HCT116 (cell line): ENCODE measurements at regions not wholly inside any gene's neighbourhood (a gene's known extent, or its start where the extent isn't known, plus 50 kb on each side); places are given as distances from the start of the nearest gene placed in this dataset.

Source experiments
- ATAC-seq: fragments of 200-7000 bp; cut with Tn5 transposase; 2 replicates; pipeline ENCODE4 v1.9.1; 2020; ENCODE audit warnings: mild to moderate bottlenecking, moderate library complexity
- BruUV-seq: library from RNA; stranded (reverse); fragments of 400-500 nt; replicated peaks from 2 replicates; lab custom pipeline; 2021; lab: Mats Ljungman, UMichigan
- CTCF ChIA-PET: fragments of 300-600 bp; sonication (Branson Sonifier 250); formaldehyde crosslinking; loops from one replicate; lab custom pipeline; 2021; ENCODE audit warnings: antibody characterized with exemption; lab: Charles Lee
- POLR2A ChIA-PET: fragments of 300-600, 350-600 bp; sonication (Branson Sonifier 250); formaldehyde crosslinking; loops from one replicate; lab custom pipeline; 2021; ENCODE audit warnings: antibody characterized with exemption; lab: Charles Lee
- RAD21 ChIA-PET, 2 experiments: fragments of 300-600 bp; sonication (Branson Sonifier 250); formaldehyde crosslinking; loops; one replicate each; lab custom pipeline; 2023; ENCODE audit warnings: low total read pairs in 2 of 2; ENCODE audit not compliant: uncharacterized antibody in 2 of 2, unreplicated experiment in 2 of 2, low non-redundant PET in 1 of 2; lab: Charles Lee
- DNase-seq: peaks from one replicate; pipeline ENCODE4 v3.0.0-alpha.2; 2010; ENCODE audit warnings: low read depth, low spot score
- H2AFZ ChIP-seq: fragments of 200-600 bp; shearing (Covaris generic), sonication (generic); 2 replicates; pipeline ENCODE4 v1.6.1; 2017; ENCODE audit warnings: low read depth, mixed run types, mixed read lengths, antibody characterized with exemption, low read length; ENCODE audit not compliant: poor library complexity, severe bottlenecking
- H3K27ac ChIP-seq: 2 replicates; pipeline ENCODE4 v1.5.1; 2012; ENCODE audit warnings: low read depth, low read length
- H3K27me3 ChIP-seq: fragments of 200-600 bp; sonication (generic); 2 replicates; pipeline ENCODE4 v1.6.1; 2016; ENCODE audit warnings: mixed run types, low read length, mixed read lengths; ENCODE audit not compliant: insufficient read depth
- H3K36me3 ChIP-seq, 2 experiments: fragments of 200-500 bp in 1 of 2; fragments of 200-600 bp in 1 of 2; sonication (Bioruptor generic) in 1 of 2; sonication (generic) in 1 of 2; 2 replicates each; pipeline versions ENCODE4 v1.5.1 to v1.6.1; 2014 to 2016; ENCODE audit warnings: low read length in 2 of 2, inconsistent platforms in 1 of 2, mixed read lengths in 1 of 2, mixed run types in 1 of 2; ENCODE audit not compliant: insufficient read depth in 2 of 2, control insufficient read depth in 1 of 2
- H3K4me1 ChIP-seq, 2 experiments: fragments of 200-600 bp in 1 of 2; sonication (generic) in 1 of 2; 2 replicates each; pipeline versions ENCODE4 v1.5.1 to v1.6.1; 2012 to 2017; ENCODE audit warnings: low read length in 2 of 2, inconsistent platforms in 1 of 2, mild to moderate bottlenecking in 1 of 2, mixed read lengths in 1 of 2, mixed run types in 1 of 2, moderate library complexity in 1 of 2; ENCODE audit not compliant: insufficient read depth in 2 of 2, control insufficient read depth in 1 of 2
- H3K4me2 ChIP-seq: fragments of 200-600 bp; sonication (generic); 2 replicates; pipeline ENCODE4 v1.6.1; 2017; ENCODE audit warnings: mixed run types, low read length, mixed read lengths
- H3K4me3 ChIP-seq, 2 experiments: fragments of 200-600 bp in 1 of 2; sonication (generic) in 1 of 2; replicated peaks in 1 of 2; 2 replicates each; pipeline ENCODE4 v1.5.1; 2011 to 2016; ENCODE audit warnings: low read length in 2 of 2, control low read depth in 1 of 2, low read depth in 1 of 2, mild to moderate bottlenecking in 1 of 2, mixed read lengths in 1 of 2, mixed run types in 1 of 2
- H3K79me2 ChIP-seq: fragments of 200-600 bp; sonication (generic); 2 replicates; pipeline ENCODE4 v1.6.1; 2017; ENCODE audit warnings: mild to moderate bottlenecking, mixed run types, low read length, moderate library complexity, mixed read lengths; ENCODE audit not compliant: insufficient read depth
- H3K9ac ChIP-seq: fragments of 200-600 bp; sonication (generic); 2 replicates; pipeline ENCODE4 v1.6.1; 2016; ENCODE audit warnings: low read length, mixed read lengths
- H3K9me2 ChIP-seq: fragments of 200-600 bp; sonication (generic), shearing (Covaris generic); 2 replicates; pipeline ENCODE4 v1.6.1; 2017; ENCODE audit warnings: mixed run types, mild to moderate bottlenecking, moderate library complexity; ENCODE audit not compliant: insufficient read depth
- H3K9me3 ChIP-seq, 2 experiments: fragments of 200-500 bp in 1 of 2; fragments of 200-600 bp in 1 of 2; sonication (Bioruptor generic) in 1 of 2; sonication (generic) in 1 of 2; 2 replicates each; pipeline ENCODE4 v1.6.1; 2014 to 2017; ENCODE audit warnings: low read length in 2 of 2, mixed read lengths in 2 of 2, inconsistent platforms in 1 of 2, low read depth in 1 of 2, mild to moderate bottlenecking in 1 of 2, mixed run types in 1 of 2, moderate library complexity in 1 of 2; ENCODE audit not compliant: control insufficient read depth in 1 of 2, insufficient read depth in 1 of 2
- H4K20me1 ChIP-seq: fragments of 200-600 bp; sonication (generic), shearing (Covaris generic); 2 replicates; pipeline ENCODE4 v1.6.1; 2017; ENCODE audit warnings: mixed run types, mild to moderate bottlenecking, moderate library complexity; ENCODE audit not compliant: insufficient read depth
- ATF3 ChIP-seq: IDR thresholded peaks from 2 replicates; pipeline ENCODE4 v1.6.1; 2012
- CBX3 ChIP-seq: IDR thresholded peaks from 2 replicates; pipeline ENCODE4 v1.6.1; 2012; ENCODE audit warnings: low read depth
- CEBPB ChIP-seq: IDR thresholded peaks from 2 replicates; pipeline ENCODE4 v1.6.1; 2012; ENCODE audit warnings: low read depth
- EZH2 ChIP-seq: fragments of 200-600 bp; sonication (generic); IDR thresholded peaks from 2 replicates; pipeline ENCODE4 v1.6.1; 2017; ENCODE audit warnings: antibody characterized with exemption, mixed run types
- FOSL1 ChIP-seq: IDR thresholded peaks from 2 replicates; pipeline ENCODE4 v1.6.1; 2012; ENCODE audit warnings: low read depth
- JUND ChIP-seq: IDR thresholded peaks from 2 replicates; pipeline ENCODE4 v1.6.1; 2012
- MAX ChIP-seq: IDR thresholded peaks from 2 replicates; pipeline ENCODE4 v1.6.1; 2012
- RAD21 ChIP-seq: IDR thresholded peaks from 2 replicates; pipeline ENCODE4 v1.6.1; 2012; ENCODE audit warnings: low read depth, mild to moderate bottlenecking
- SIN3A ChIP-seq: IDR thresholded peaks from 2 replicates; pipeline ENCODE4 v1.6.1; 2012; ENCODE audit warnings: low read depth
- TCF7L2 ChIP-seq: IDR thresholded peaks from 2 replicates; pipeline ENCODE4 v1.7.0; 2011; ENCODE audit warnings: borderline replicate concordance, inconsistent platforms; ENCODE audit not compliant: insufficient read depth, insufficient read length; ENCODE audit errors: extremely low read depth
- intact Hi-C: fragments of 100-400 bp; cut with micrococcal nuclease; formaldehyde crosslinking; loops from 2 replicates; pipeline ENCODE4 v1.10.0; 2022

DNA sequence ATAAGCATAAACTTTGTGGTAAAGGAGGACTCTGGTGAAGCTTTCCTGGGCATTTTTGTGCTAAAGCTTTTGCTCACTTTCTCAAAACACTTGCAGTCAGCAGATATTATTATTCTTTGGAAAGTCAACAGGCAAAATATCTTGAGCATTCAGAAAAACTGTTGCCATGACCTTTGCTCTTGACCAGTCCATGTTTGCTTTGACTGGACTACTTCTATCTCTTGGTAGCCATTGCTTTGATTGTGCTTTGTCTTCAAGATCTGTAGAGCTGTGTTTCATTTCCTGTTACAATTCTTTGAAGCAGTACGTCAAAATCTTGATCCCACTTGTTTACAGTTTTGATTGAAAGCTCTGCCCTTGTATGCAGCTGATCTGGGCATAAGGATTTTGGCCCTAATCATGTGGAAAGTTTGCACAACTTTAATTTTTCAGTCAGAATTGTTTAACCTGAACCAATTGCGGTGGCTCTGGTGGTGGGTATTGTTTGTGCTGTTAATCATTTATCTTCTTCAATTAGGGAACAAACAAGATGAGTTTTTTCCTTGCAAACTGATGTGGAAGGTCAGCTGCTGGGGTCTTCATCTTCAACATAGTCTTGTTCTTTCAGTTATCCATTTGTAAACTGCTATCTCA lies 121.5 kb upstream of the NUDT6 start:
- H4K20me1 ChIP-seq, result no peaks in the 10 kb centered on the region
- no peak overlapping the region for H3K4me3 ChIP-seq
- no peak for TF ChIP-seq CEBPB
- TF ChIP-seq RAD21, result no peak
- H3K36me3 ChIP-seq, result 0 out of 4 replicates have a peak, but pooled peaks cover 0 to 4% of the 10 kb centered on the region in 2 experiments
- H3K4me2 ChIP-seq, result no peak overlapping the region
- BruUV-seq, result no TSS peak
- ChIA-PET POLR2A (no interaction called here), RAD21 (no interaction called here), CTCF (no interaction called here)
- no peak overlapping the region for H2AFZ ChIP-seq
- H3K27ac ChIP-seq, result no peak overlapping the region
- H3K4me1 ChIP-seq, result no peaks in the 10 kb centered on the region
- intact Hi-C loops, result no loop called here
- peaks cover 9 to 29% of the 10 kb centered on the region in 2 experiments; a peak in 1 of 4 replicates for H3K9me3 ChIP-seq
- H3K79me2 ChIP-seq, result peaks cover 5% of the 10 kb centered on the region; the same call in 1 of the 2 replicates
- ATAC-seq, result no peak
- no peak overlapping the region for H3K9ac ChIP-seq
- no peaks in the 10 kb centered on the region for H3K27me3 ChIP-seq
- DNase-seq, result no peak
- no peaks in the 10 kb centered on the region for H3K9me2 ChIP-seq

DNA sequence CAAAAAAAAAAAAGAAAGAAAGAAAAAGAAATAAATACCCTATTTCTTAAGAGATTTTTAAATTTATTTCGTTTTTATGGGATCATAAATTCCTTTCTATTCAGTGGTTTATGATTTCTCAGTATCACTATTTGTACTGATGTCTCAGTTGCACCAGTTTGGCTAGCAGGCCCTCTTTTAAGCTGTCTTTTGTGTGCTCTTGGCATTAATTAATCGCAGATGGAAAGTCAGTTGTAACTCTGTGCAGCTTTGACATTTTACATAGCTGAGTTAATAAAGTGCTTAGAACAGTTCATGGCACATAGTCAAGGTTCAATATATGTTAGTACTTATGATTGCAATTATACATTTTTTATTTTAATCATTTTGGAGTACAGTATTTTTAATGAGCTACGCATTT lies 123.7 kb upstream of the NUDT6 start:
- Histone ChIP-seq H3K4me3 (no peak overlapping the region), H2AFZ (no peak overlapping the region), H3K27ac (no peak overlapping the region), H3K4me2 (no peak overlapping the region), H3K4me1 (no peaks in the 10 kb centered on the region)
- ATAC-seq, result no peak
- ChIA-PET RAD21 (no interaction called here), POLR2A (no interaction called here)
- intact Hi-C loops, result no loop called here
- TF ChIP-seq JUND (no peak), SIN3A (no peak), CBX3 (no peak), MAX (no peak), EZH2 (no peak), FOSL1 (no peak), ATF3 (no peak), TCF7L2 (no peak)
- TF ChIP-seq, all 23 proteins: peak for 0
- Histone ChIP-seq H3K36me3 (0 out of 4 replicates have a peak, but pooled peaks cover 0 to 4% of the 10 kb centered on the region in 2 experiments), H3K79me2 (peaks cover 17% of the 10 kb centered on the region), H3K9me2 (no peaks in the 10 kb centered on the region), H3K9ac (no peak overlapping the region), H4K20me1 (no peaks in the 10 kb centered on the region), H3K27me3 (no peaks in the 10 kb centered on the region), H3K9me3 (peaks cover 9 to 29% of the 10 kb centered on the region in 2 experiments; a peak in 1 of 4 replicates)
- CTCF ChIA-PET, result no interaction called here
- no TSS peak for BruUV-seq
- no peak for DNase-seq
